Activated CD8-positive, alpha-beta T cell treated with anti-CD3 and anti-CD28 coated beads for 36 hours (primary cell): ENCODE measurements at regions not wholly inside any gene's neighbourhood (a gene's known extent, or its start where the extent isn't known, plus 50 kb on each side); places are given as distances from the start of the nearest gene placed in this dataset.

Source experiments
- ATAC-seq: fragments of 200-7000 bp; cut with Tn5 transposase; one replicate; pipeline ENCODE4 v1.10.0; 2021; ENCODE audit warnings: mild to moderate bottlenecking, moderate library complexity
- CTCF ChIA-PET: fragments of 350-600 bp; sonication (Branson Sonifier 250); formaldehyde crosslinking; loops from one replicate; lab custom pipeline; 2021; ENCODE audit warnings: antibody characterized with exemption; lab: Charles Lee
- POLR2A ChIA-PET: fragments of 350-600 bp; sonication (Branson Sonifier 250); formaldehyde crosslinking; loops from one replicate; lab custom pipeline; 2021; ENCODE audit warnings: antibody characterized with exemption; lab: Charles Lee
- DNase-seq: peaks from one replicate; pipeline ENCODE4 v3.0.0-alpha.2; 2020
- H3K27ac Mint-ChIP-seq: one replicate; pipeline ENCODE4 v1.8.0; 2021; ENCODE audit warnings: mild to moderate bottlenecking, mixed read lengths
- H3K27me3 Mint-ChIP-seq: one replicate; pipeline ENCODE4 v1.8.0; 2021; ENCODE audit warnings: mixed read lengths
- H3K36me3 Mint-ChIP-seq: one replicate; pipeline ENCODE4 v1.8.0; 2021; ENCODE audit warnings: low read depth, mixed read lengths
- H3K4me1 Mint-ChIP-seq: one replicate; pipeline ENCODE4 v1.8.0; 2021; ENCODE audit warnings: low read depth, mixed read lengths
- H3K4me3 Mint-ChIP-seq: one replicate; pipeline ENCODE4 v1.8.0; 2021; ENCODE audit warnings: mild to moderate bottlenecking, moderate library complexity, mixed read lengths
- H3K9me3 Mint-ChIP-seq: one replicate; pipeline ENCODE4 v1.8.0; 2021; ENCODE audit warnings: mixed read lengths
- intact Hi-C: fragments of 100-400 bp; cut with micrococcal nuclease; formaldehyde crosslinking; loops from one replicate; pipeline ENCODE4 v1.10.0; 2022
- TF ChIP-seq, protein P1 (sequence below): fragments of 200-600 bp; IDR thresholded peaks from one replicate; pipeline ENCODE4 v1.8.0; 2022; ENCODE audit warnings: antibody characterized with exemption, mild to moderate bottlenecking

DNA sequence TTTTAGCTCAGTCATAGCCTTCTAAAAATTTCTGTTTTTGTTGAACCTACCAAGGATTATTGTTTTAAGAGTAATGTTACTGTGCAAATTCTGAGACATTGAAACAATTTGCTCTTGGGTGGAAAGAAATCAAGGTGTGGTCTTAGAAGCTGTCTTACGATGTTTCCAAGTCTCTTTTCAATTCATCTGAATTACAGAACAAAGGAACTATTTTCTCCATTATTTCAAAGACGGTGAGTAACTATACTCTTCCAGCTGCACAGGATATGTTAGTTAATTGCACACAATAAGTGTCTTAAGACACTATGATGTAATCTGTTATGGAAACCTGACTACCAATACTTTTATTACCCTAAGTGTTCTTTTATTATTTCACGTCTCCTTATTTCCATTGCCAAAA, 106.8 kb upstream of the POM121L12 start:
- no peak for DNase-seq
- intact Hi-C loops = no loop called here
- no peaks in the 10 kb centered on the region for H3K4me1 Mint-ChIP-seq
- TF ChIP-seq, protein P1, sequence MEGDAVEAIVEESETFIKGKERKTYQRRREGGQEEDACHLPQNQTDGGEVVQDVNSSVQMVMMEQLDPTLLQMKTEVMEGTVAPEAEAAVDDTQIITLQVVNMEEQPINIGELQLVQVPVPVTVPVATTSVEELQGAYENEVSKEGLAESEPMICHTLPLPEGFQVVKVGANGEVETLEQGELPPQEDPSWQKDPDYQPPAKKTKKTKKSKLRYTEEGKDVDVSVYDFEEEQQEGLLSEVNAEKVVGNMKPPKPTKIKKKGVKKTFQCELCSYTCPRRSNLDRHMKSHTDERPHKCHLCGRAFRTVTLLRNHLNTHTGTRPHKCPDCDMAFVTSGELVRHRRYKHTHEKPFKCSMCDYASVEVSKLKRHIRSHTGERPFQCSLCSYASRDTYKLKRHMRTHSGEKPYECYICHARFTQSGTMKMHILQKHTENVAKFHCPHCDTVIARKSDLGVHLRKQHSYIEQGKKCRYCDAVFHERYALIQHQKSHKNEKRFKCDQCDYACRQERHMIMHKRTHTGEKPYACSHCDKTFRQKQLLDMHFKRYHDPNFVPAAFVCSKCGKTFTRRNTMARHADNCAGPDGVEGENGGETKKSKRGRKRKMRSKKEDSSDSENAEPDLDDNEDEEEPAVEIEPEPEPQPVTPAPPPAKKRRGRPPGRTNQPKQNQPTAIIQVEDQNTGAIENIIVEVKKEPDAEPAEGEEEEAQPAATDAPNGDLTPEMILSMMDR = no peak
- H3K27ac Mint-ChIP-seq = no peak overlapping the region
- no peaks in the 10 kb centered on the region for H3K36me3 Mint-ChIP-seq
- no peaks in the 10 kb centered on the region for H3K27me3 Mint-ChIP-seq
- H3K4me3 Mint-ChIP-seq = no peak overlapping the region
- ATAC-seq = no peak
- ChIA-PET CTCF (no interaction called here), POLR2A (no interaction called here)
- peaks cover 7% of the 10 kb centered on the region for H3K9me3 Mint-ChIP-seq

DNA sequence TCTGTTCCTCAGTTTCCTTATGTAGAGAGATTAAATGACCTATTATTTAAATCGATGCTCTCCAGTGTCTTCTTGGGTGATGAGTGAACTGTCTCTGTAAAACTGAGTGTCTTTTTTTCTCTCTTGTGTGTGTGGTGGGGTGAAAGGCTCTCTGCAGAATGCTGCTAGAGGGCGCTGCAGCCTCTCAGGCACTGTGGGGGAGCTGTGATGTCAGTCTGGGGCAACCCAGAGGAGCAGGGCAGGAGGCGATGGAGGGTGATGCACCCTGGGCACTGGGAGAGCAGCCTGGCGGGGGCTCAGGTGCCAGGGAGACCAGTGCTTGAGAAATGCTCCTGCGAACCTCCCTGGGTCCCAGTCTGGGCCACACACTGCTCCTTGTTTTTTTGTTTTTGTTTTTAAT, 110.1 kb upstream of the POM121L12 start:
- TF ChIP-seq, protein P1 = no peak
- no peaks in the 10 kb centered on the region for H3K36me3 Mint-ChIP-seq
- intact Hi-C loops = no loop called here
- no peak overlapping the region for H3K27ac Mint-ChIP-seq
- CTCF ChIA-PET = no interaction called here
- H3K27me3 Mint-ChIP-seq = no peaks in the 10 kb centered on the region
- H3K4me1 Mint-ChIP-seq = no peaks in the 10 kb centered on the region
- peaks cover 15% of the 10 kb centered on the region for H3K9me3 Mint-ChIP-seq
- DNase-seq (no peak), ATAC-seq (no peak)
- H3K4me3 Mint-ChIP-seq = no peak overlapping the region
- POLR2A ChIA-PET = no interaction called here

DNA sequence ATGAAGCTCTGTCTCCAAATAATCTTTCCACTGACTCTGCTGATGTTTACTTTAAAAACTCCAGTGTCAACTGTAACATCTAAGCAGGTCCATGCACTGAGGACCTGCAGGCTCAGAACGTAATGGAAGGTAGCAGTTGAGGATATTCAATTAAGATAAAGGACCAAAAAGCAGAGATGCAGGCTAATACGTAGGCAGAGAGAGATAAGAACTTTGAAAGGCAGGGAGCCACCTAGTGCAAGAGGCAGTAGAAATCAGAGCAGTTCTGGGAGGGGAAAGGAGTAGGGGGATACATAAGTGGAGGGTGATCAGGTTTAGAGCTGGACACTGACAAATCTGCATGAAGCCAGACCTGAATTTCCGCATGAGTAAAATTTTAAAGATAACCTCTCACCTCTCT, 114.5 kb upstream of the POM121L12 start:
- no peaks in the 10 kb centered on the region for H3K36me3 Mint-ChIP-seq
- H3K27me3 Mint-ChIP-seq = no peaks in the 10 kb centered on the region
- intact Hi-C loops = no loop called here
- H3K4me3 Mint-ChIP-seq = no peak overlapping the region
- H3K27ac Mint-ChIP-seq = no peak overlapping the region
- ChIA-PET CTCF (no interaction called here), POLR2A (no interaction called here)
- DNase-seq (no peak), ATAC-seq (no peak)
- no peaks in the 10 kb centered on the region for H3K4me1 Mint-ChIP-seq
- H3K9me3 Mint-ChIP-seq = peaks cover 12% of the 10 kb centered on the region
- TF ChIP-seq, protein P1 = no peak

DNA sequence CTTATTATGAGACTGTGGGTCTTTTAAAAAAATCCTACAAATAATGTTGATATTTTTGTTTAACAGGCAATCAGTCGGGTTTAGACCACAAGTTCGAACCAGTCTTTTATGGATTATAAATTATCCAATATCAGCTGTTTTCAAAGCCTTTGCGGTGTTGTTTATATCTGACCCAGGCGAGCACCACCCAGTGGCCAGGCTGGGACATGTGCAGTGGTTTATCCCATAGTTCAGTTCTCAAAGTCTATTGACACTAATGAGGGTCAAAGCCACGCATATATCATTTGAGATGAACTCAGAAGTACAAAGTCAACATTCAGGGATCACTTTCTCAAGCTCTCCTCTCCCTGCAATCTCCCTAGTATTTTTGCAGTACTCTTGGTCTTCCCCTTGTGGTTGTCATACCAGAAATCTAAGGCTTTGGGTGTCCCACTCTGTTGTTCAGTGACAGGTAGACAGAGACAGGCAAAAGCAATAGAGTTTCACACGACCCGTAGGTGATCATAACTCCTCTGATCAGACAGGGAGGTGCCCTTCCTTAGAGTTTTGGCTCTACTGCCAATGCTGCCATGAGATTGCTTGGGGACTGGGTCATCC, 117.4 kb upstream of the POM121L12 start:
- CTCF ChIA-PET = no interaction called here
- intact Hi-C loops = no loop called here
- H3K4me1 Mint-ChIP-seq = no peaks in the 10 kb centered on the region

DNA sequence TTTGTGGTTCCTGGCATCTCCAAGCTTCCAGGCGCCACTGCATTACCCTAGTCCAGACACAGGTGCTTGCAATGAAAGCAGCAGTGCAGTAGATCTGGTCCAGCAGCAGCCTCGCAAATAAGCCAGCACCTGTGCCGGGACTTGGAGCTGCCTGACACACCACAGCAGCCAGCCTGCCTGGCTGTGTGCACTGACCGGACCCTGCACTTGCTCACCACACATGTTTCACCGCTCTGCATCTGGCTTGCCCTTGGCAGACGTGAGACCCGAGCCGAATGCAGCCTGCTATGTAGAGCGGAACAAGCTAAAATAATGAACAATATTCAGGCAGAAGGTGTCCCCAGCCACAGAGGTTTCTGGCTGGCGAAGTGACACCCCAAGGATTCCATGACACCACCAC, 123.6 kb upstream of the POM121L12 start:
- H3K27me3 Mint-ChIP-seq = no peaks in the 10 kb centered on the region
- ChIA-PET CTCF (no interaction called here), POLR2A (no interaction called here)
- peaks cover 16% of the 10 kb centered on the region for H3K9me3 Mint-ChIP-seq
- H3K4me1 Mint-ChIP-seq = no peaks in the 10 kb centered on the region
- no peak overlapping the region for H3K27ac Mint-ChIP-seq
- ATAC-seq (no peak), DNase-seq (no peak)
- no peak overlapping the region for H3K4me3 Mint-ChIP-seq
- H3K36me3 Mint-ChIP-seq = no peaks in the 10 kb centered on the region
- intact Hi-C loops = no loop called here
- TF ChIP-seq, protein P1 = no peak

More for the DNA sequence above, 117.4 kb upstream of the POM121L12 start:
- DNase-seq = no peak
- H3K9me3 Mint-ChIP-seq = peaks cover 15% of the 10 kb centered on the region
- H3K27ac Mint-ChIP-seq = no peak overlapping the region
- POLR2A ChIA-PET = no interaction called here
- ATAC-seq = no peak
- no peaks in the 10 kb centered on the region for H3K27me3 Mint-ChIP-seq
- no peaks in the 10 kb centered on the region for H3K36me3 Mint-ChIP-seq
- no peak overlapping the region for H3K4me3 Mint-ChIP-seq
- TF ChIP-seq, protein P1 = no peak
